ENCODE measurements at regions not wholly inside any gene's neighbourhood (a gene's known extent, or its start where the extent isn't known, plus 50 kb on each side); places are given as distances from the start of the nearest gene placed in this dataset.

DNA sequence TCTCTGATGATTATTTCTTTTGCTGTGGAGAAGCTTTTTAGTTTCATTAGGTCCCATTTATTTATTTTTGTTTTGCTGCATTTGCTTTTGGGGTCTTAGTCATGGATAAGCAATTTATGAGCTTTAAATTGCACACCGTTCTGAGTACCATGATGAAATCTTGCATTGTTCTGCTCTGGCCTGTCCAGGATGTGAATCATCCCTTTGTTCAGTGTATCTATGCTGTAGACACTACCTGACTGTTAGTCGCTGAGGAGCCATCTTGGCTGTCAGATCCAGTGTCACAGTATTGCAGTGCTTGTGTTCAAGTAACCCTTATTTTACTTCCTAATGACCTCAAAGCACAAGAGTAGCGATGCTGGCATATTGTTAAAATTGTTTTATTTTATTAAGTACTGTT is 218.0 kb upstream of the CNTNAP4 start:
- no peak for TF ChIP-seq POLR2A (IDR thresholded peaks at IDR 0.05)
- TF ChIP-seq, protein P1, sequence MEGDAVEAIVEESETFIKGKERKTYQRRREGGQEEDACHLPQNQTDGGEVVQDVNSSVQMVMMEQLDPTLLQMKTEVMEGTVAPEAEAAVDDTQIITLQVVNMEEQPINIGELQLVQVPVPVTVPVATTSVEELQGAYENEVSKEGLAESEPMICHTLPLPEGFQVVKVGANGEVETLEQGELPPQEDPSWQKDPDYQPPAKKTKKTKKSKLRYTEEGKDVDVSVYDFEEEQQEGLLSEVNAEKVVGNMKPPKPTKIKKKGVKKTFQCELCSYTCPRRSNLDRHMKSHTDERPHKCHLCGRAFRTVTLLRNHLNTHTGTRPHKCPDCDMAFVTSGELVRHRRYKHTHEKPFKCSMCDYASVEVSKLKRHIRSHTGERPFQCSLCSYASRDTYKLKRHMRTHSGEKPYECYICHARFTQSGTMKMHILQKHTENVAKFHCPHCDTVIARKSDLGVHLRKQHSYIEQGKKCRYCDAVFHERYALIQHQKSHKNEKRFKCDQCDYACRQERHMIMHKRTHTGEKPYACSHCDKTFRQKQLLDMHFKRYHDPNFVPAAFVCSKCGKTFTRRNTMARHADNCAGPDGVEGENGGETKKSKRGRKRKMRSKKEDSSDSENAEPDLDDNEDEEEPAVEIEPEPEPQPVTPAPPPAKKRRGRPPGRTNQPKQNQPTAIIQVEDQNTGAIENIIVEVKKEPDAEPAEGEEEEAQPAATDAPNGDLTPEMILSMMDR (IDR thresholded peaks at IDR 0.05): no peak
- TF ChIP-seq EP300 (IDR thresholded peaks at IDR 0.05): no peak
